HG03558 (cell line): ENCODE measurements at regions not wholly inside any gene's neighbourhood (a gene's known extent, or its start where the extent isn't known, plus 50 kb on each side); places are given as distances from the start of the nearest gene placed in this dataset.

ENCODE experiments used
- ATAC-seq: cut with Tn5 transposase; IDR thresholded peaks from one replicate; pipeline ENCODE4 v1.9.1; 2021; ENCODE audit warnings: moderate number of reproducible peaks; ENCODE audit not compliant: unreplicated experiment; ENCODE audit errors: extremely low read depth

- no peak for ATAC-seq
Measured at GRCh38 chr15:94943888-94944287, 712.5 kb downstream of the MCTP2 start.

DNA sequence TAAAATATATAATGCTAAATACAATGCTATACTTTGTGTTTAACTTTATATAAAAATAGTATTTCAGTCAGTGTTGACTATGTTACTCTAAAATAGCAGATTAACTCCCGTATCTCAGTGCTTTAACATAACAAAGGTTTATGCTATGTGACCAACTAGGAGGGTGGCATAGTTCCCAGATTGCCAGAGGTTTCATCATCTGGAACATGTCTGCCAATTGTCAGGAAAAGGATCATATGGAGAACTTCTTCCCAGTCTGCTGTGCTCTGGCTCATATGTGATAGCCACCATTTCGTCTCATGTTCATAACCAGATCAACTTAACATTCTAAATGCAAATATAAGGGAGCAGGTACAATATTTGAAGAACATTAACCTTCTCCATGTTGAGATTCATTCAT is 720.2 kb downstream of the MCTP2 start:
- ATAC-seq, result no peak

GRCh38 chr15:94963953-94964352 is 732.6 kb downstream of the MCTP2 start:
- ATAC-seq, result no peak

DNA sequence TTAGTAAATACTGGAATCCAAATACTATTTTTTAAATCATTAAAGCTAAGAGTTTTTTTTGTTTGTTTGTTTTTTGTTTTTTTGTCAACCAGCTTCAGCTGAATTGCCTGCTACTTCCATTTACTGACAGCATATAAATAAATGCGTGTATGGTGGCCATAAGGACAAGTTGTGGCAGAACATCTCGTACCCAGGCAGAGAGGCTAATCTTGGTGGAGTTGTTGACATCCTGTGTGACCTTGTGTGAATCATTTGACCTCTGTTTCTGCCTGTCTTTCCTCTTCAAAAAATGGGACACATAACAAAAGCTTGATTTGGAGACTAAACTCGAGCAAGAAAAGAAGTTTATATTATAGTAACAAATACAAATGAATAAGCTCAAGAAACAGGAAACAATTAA is 734.2 kb downstream of the MCTP2 start:
- no peak for ATAC-seq

DNA sequence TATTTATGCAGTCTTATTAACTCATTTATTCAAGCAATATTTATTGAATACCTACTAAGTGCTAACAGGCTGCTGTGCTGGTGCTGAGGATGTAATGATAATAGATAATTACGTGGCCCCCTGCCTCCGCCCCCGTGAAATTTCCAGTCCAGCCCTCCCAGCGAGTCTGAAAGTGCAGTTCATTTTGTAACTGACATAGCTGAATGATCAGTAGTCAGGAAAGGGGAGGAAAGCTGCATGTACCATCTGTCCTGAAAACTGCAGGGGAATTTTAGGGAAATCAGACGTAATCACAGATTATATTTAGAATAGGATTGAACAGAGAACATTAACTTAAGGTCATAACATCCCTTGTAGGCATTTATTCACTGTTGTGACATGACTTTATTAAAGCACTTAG is 736.8 kb downstream of the MCTP2 start:
- ATAC-seq, result no peak

DNA sequence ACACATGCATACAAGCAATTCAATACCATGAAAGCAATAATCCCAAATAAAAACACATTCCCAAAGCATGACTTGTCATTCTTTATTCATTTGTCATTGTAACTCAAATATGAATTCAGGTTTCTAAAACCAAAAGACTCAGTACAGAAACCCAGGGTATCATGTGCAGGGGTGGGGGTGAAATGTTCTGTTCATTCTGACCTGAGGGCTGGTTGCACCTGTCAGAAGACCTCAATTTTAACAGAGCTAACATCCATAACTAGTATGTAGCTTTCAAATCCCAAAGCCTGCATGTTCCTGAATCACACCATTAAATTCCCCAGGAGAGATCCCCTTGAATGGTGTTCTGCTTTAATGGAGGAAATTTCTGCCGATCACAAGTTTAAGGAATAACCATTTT is 738.7 kb downstream of the MCTP2 start:
- ATAC-seq, result no peak

DNA sequence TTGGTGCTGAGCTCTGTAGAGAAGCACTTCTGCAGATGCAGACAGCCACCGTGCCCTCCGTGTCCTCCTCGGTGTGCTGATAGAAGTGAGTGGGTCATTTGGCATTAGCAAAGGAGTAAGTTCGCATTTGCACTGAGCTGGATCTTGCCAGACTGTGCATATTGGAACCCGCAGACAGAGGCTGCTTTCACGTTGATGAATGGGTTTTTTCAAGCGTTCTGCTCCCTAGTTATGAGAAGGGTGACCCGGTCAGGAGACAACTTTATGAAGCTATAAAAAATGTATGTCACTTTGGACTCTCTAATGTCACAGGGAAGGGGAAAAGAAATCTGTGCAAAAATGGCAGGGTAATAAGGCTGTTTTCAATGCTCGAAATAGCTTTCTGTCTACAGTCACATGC is 739.4 kb downstream of the MCTP2 start:
- ATAC-seq, result no peak

DNA sequence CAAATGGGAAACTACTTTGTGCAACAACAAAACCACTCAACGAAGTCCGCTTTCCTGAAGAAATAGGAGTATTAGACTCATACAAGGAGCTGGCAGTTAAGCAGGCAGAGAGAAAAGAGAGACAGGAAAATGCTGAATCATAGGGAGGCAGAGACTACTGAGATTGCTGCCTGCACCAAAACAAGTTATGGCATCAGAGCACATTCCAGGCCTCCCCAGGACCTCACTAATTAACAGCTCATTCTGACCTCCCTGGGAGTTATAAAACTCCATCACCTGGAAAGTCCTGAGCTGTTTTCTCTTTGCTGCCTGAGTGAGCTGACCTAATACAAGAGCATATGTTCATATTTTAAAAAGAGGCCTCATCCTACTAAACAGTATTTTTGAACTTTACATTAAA is 741.0 kb downstream of the MCTP2 start:
- no peak for ATAC-seq

DNA sequence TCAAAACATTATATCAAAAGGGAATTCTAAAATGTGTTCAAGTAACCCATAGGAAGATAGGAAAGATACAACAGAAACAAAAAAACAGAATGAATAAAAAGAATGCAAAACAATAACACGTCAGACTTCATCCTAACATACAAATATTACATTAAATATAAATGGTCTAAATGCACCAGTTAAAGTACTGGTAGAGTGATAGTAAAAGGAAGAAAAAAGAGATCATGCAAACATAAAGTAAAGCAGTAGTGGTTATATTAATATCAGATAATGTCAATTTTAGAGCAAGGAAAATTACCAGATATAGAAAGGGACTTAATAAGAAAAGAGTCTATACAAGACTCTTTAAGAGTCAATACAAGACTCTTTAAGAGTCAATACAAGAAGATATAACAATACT is 755.7 kb downstream of the MCTP2 start:
- no peak for ATAC-seq

GRCh38 chr15:94991718-94992117 is 760.4 kb downstream of the MCTP2 start:
- ATAC-seq, result no peak

DNA sequence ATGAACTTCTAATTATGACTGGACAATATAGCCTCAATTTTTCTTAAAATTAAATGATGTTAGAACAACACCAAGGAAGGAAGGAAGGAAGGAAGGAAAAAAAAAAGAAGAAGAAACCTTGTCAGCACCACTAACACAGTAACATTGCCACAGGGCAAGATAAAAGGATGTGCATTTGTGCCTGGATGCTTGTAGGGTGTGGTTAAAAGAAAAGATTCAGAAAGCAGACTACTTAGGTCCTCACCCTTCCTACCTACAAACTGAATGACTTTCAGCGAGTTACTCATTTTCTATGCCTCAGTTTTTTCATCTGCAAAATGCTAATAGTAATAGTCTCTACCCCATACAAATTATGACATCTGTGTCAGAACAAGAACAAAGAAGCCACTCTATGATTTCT is 778.3 kb downstream of the MCTP2 start:
- no peak for ATAC-seq

GRCh38 chr15:95013381-95013780 is 782.0 kb downstream of the MCTP2 start:
- no peak for ATAC-seq

DNA sequence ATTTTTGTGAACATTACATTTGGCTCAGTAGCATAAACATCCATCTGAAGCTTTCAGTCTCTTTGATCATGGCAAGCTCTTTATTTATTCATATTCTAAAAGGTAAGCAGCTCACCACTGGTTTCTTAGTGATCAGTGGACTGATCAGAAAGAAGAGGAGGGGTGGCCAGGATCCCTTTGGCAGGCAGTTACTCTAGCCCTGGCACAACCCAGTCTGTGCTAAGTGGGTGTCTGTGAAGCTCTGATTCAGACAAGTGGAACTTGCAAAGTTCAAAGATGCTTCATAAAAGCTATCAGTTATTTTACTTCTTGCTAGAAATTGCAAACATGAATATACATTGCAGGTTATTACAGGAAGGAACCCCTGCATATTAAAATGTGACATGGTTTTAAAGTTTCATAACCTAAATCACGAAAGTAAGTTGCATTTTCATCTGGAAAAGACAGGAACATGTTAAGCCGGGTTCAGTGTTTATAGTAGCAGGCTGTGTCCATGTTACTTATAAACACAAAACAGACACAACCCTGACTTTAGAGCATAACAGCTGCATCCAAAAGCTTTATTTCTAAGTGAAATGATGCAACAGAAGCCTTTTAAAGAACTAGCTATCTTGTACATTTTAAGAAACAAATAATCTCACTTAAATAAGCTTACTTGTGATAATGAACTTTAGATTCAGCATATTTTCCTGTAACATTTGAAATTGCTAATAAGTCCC is 785.3 kb downstream of the MCTP2 start:
- ATAC-seq, result no peak

- ATAC-seq, result no peak
Measured at GRCh38 chr15:95017666-95018328, 786.4 kb downstream of the MCTP2 start.

DNA sequence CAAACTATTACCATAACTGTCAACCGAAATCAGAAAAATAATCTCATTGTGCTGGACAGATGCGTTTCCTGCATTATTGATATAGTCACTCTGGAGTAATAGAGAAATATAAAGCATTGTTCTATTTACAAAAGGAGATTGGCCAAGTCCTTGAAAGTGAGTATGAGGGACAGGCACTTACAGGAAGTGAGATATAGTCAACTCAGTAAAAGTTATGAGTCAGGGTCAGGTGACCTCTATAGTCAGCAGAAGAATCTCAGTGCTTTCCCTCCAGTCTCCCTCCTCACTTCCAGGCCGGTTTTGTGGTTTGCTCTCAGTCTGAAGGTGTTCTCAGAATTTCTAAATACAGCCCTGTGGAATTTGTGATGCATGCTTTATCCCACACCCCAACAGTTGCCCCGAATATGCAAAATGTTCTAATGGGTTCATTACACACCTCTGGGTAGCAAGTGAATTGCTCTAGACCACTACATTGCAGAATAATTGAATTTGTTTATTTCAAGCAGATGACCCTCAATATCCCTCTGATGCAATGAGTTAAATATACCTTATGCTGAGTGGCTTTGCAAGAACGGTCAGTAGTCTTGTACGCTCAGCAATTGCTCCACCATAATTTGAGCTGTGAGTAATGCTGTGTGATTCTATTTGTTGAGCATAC is 787.7 kb downstream of the MCTP2 start:
- no peak for ATAC-seq

DNA sequence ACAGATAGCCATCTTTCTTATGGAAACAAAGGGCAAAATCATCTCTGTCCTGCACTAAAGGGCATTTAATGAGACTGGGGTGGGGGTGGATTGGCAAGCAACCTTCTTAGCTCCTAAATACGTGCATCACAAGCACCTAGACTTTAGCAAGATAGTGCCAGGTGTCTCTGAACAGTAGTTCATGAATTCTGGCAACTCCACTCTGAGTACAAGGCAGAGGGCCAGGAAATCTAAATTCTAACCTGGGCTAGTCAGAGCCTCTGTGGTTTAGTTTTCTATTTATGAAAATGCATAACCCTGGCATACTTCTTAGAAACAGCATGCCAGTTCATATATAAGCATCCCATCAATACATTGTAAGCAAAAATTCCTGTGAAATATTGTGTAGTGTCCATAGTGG is 788.5 kb downstream of the MCTP2 start:
- no peak for ATAC-seq

- ATAC-seq, result no peak
Measured at GRCh38 chr15:95021816-95022215, 790.5 kb downstream of the MCTP2 start.

DNA sequence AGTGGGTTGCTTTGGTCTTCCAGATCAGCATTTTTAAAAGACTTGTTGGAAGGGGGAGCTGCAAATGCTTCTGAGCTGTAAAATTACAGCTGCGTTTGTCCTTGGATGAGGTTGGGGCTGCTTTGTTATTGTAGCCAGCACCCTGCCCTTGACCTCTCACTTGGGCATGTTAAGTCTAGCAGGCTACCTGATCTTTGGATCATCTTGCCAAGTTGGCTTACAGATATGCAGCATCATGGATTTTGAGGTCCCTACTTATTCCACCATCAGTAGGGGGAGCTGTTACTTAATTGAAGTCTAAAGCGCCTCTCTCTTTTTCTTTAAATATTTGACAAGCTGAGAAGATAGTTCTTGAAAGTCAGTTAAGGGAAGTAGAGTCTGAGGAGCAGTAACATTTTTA is 793.0 kb downstream of the MCTP2 start:
- no peak for ATAC-seq

GRCh38 chr15:95025924-95026728 is 794.8 kb downstream of the MCTP2 start:
- ATAC-seq, result no peak

GRCh38 chr15:95027981-95028380 is 796.6 kb downstream of the MCTP2 start:
- ATAC-seq, result no peak

- no peak for ATAC-seq
Measured at GRCh38 chr15:95032156-95032555, 800.8 kb downstream of the MCTP2 start.
